NCI-H748 (cell line): ENCODE measurements at regions not wholly inside any gene's neighbourhood (a gene's known extent, or its start where the extent isn't known, plus 50 kb on each side); places are given as distances from the start of the nearest gene placed in this dataset.
"Not testable (repeated sequence)": the region's sequence is repeated elsewhere in the genome, so short reads cannot be mapped to it uniquely, and the experiment has no call there.

ENCODE experiments used
- DNase-seq: peaks from one replicate; lab custom pipeline; 2025; ENCODE audit not compliant: unreplicated experiment; lab: John Stamatoyannopoulos, UW

GRCh38 chr3:36187197-36187596 lies 193.1 kb upstream of the STAC start:
- DNase-seq: not testable (repeated sequence)

- DNase-seq: no peak
These were observed 187.4 kb upstream of the STAC start for GRCh38 chr3:36192901-36193300.

- no peak for DNase-seq
These were observed 186.9 kb upstream of the STAC start for GRCh38 chr3:36193448-36193847.

GRCh38 chr3:36196058-36196457 lies 184.2 kb upstream of the STAC start:
- DNase-seq: no peak

- DNase-seq: no peak
These were observed 183.2 kb upstream of the STAC start for GRCh38 chr3:36197151-36197550.

GRCh38 chr3:36201546-36201945 lies 178.8 kb upstream of the STAC start:
- no peak for DNase-seq

- no peak for DNase-seq
These were observed 173.2 kb upstream of the STAC start for GRCh38 chr3:36206956-36207580.

- DNase-seq: no peak
These were observed 169.3 kb upstream of the STAC start for GRCh38 chr3:36210840-36211651.

GRCh38 chr3:36211652-36211999 lies 168.7 kb upstream of the STAC start:
- no peak for DNase-seq

GRCh38 chr3:36212251-36212650 lies 168.1 kb upstream of the STAC start:
- DNase-seq: no peak

GRCh38 chr3:36214460-36214859 lies 165.8 kb upstream of the STAC start:
- DNase-seq: no peak

- DNase-seq: no peak
These were observed 165.1 kb upstream of the STAC start for GRCh38 chr3:36215241-36215640.

- no peak for DNase-seq
These were observed 160.9 kb upstream of the STAC start for GRCh38 chr3:36219398-36219797.

GRCh38 chr3:36220173-36220572 lies 160.1 kb upstream of the STAC start:
- no peak for DNase-seq

- DNase-seq: no peak
These were observed 158.3 kb upstream of the STAC start for GRCh38 chr3:36221975-36222374.

- DNase-seq: no peak
These were observed 152.3 kb upstream of the STAC start for GRCh38 chr3:36227980-36228379.

GRCh38 chr3:36229496-36229895 lies 150.8 kb upstream of the STAC start:
- no peak for DNase-seq

GRCh38 chr3:36232797-36233489 lies 147.4 kb upstream of the STAC start:
- DNase-seq: no peak

- DNase-seq: no peak
These were observed 135.6 kb upstream of the STAC start for GRCh38 chr3:36244728-36245127.

GRCh38 chr3:36248374-36248773 lies 131.9 kb upstream of the STAC start:
- no peak for DNase-seq

GRCh38 chr3:36250191-36250590 lies 130.1 kb upstream of the STAC start:
- DNase-seq: no peak

- DNase-seq: no peak
These were observed 123.0 kb upstream of the STAC start for GRCh38 chr3:36257158-36257852.
